H1 (cell line): ENCODE measurements at regions not wholly inside any gene's neighbourhood (a gene's known extent, or its start where the extent isn't known, plus 50 kb on each side); places are given as distances from the start of the nearest gene placed in this dataset.

ENCODE experiments used
- CTCF ChIA-PET: fragments of 300-600 bp; sonication (Branson Sonifier 250); formaldehyde crosslinking; loops from one replicate; lab custom pipeline; 2021; ENCODE audit not compliant: partially characterized antibody; lab: Charles Lee
- POLR2A ChIA-PET: fragments of 300-600 bp; sonication (Branson Sonifier 250); formaldehyde crosslinking; loops from one replicate; lab custom pipeline; 2021; ENCODE audit warnings: inconsistent platforms; ENCODE audit not compliant: partially characterized antibody; lab: Charles Lee
- DNase-seq, 2 experiments: peaks; one replicate each; pipeline versions ENCODE4 v3.0.0 to v3.0.0-alpha.2; 2010 to 2022; ENCODE audit warnings: low spot score in 2 of 2, low read depth in 1 of 2, mixed read lengths in 1 of 2
- FAIRE-seq: peaks from 2 replicates; lab custom pipeline; 2011; peaks lifted over from hg19 to GRCh38; lab: Jason Lieb, UNC
- H2AFZ ChIP-seq: 2 replicates; pipeline ENCODE4 v1.8.1; 2012; ENCODE audit warnings: low read length, inconsistent platforms
- H2AK5ac ChIP-seq: 2 replicates; pipeline ENCODE4 v1.6.1; 2013; ENCODE audit warnings: low read depth, low read length
- H2BK120ac ChIP-seq: replicated peaks from 2 replicates; pipeline ENCODE3; 2013; ENCODE audit warnings: low read depth, low read length, inconsistent platforms
- H2BK12ac ChIP-seq: 2 replicates; pipeline ENCODE4 v1.6.1; 2013; ENCODE audit warnings: low read depth, low read length
- H2BK15ac ChIP-seq: 2 replicates; pipeline ENCODE4 v1.6.1; 2013; ENCODE audit warnings: low read length
- H2BK20ac ChIP-seq: 2 replicates; pipeline ENCODE4 v1.6.1; 2013; ENCODE audit warnings: low read length
- H2BK5ac ChIP-seq: 2 replicates; pipeline ENCODE4 v1.6.1; 2013; ENCODE audit warnings: low read depth, low read length
- H3K14ac ChIP-seq: 2 replicates; pipeline ENCODE4 v1.6.1; 2013; ENCODE audit warnings: inconsistent platforms; ENCODE audit not compliant: insufficient read length
- H3K18ac ChIP-seq: 2 replicates; pipeline ENCODE4 v1.6.1; 2013; ENCODE audit warnings: low read length; ENCODE audit errors: extremely low read depth
- H3K23ac ChIP-seq: 2 replicates; pipeline ENCODE4 v1.6.1; 2013; ENCODE audit warnings: inconsistent platforms; ENCODE audit not compliant: insufficient read length
- H3K23me2 ChIP-seq: 2 replicates; pipeline ENCODE4 v1.6.1; 2013; ENCODE audit warnings: low read depth, low read length
- H3K27ac ChIP-seq: 2 replicates; pipeline ENCODE4 v1.6.1; 2011; ENCODE audit warnings: low read depth, low read length, inconsistent platforms
- H3K27me3 ChIP-seq, 4 experiments: replicated peaks in 1 of 4; 1 replicate in 1 of 4; 2 replicates in 3 of 4; pipeline versions ENCODE4 v1.6.1 to v1.8.1; 2011 to 2013; ENCODE audit warnings: low read length in 3 of 4, mild to moderate bottlenecking in 3 of 4, inconsistent platforms in 2 of 4, mixed read lengths in 2 of 4, moderate library complexity in 1 of 4; ENCODE audit not compliant: control insufficient read depth in 3 of 4, insufficient read depth in 3 of 4; ENCODE audit errors: extremely low read depth in 1 of 4
- H3K36me3 ChIP-seq, 4 experiments: 2 replicates each; pipeline versions ENCODE4 v1.6.1 to v1.8.1; 2011 to 2013; ENCODE audit warnings: mild to moderate bottlenecking in 4 of 4, low read length in 3 of 4, moderate library complexity in 2 of 4, control low read depth in 1 of 4, inconsistent platforms in 1 of 4; ENCODE audit not compliant: insufficient read depth in 4 of 4, control insufficient read depth in 2 of 4
- H3K4ac ChIP-seq: replicated peaks from 2 replicates; pipeline ENCODE3; 2013; ENCODE audit warnings: low read length, low read depth, mixed read lengths, inconsistent platforms; ENCODE audit not compliant: insufficient read length
- H3K4me1 ChIP-seq, 4 experiments: replicated peaks in 1 of 4; 1 replicate in 1 of 4; 2 replicates in 3 of 4; pipeline versions ENCODE4 v1.6.1 to v1.8.1; 2011 to 2013; ENCODE audit warnings: low read length in 3 of 4, inconsistent platforms in 2 of 4, mixed read lengths in 1 of 4; ENCODE audit not compliant: insufficient read depth in 4 of 4, control insufficient read depth in 3 of 4
- H3K4me2 ChIP-seq, 2 experiments: 2 replicates each; pipeline versions ENCODE4 v1.6.1 to v1.8.1; 2011 to 2013; ENCODE audit warnings: low read depth in 2 of 2, low read length in 2 of 2, control low read depth in 1 of 2, inconsistent platforms in 1 of 2, mild to moderate bottlenecking in 1 of 2; ENCODE audit not compliant: insufficient read depth in 1 of 2
- H3K4me3 ChIP-seq, 4 experiments: fragments of 200-600, 300-600 bp in 1 of 4; sonication (generic), shearing (Covaris generic), sonication (Bioruptor Twin) in 1 of 4; 2 replicates each; pipeline versions ENCODE4 v1.5.1 to v1.8.1; 2011 to 2016; ENCODE audit warnings: low read length in 4 of 4, low read depth in 3 of 4, control low read depth in 2 of 4, inconsistent platforms in 2 of 4, mild to moderate bottlenecking in 2 of 4, mixed read lengths in 1 of 4, moderate library complexity in 1 of 4; ENCODE audit not compliant: insufficient read depth in 2 of 4; ENCODE audit errors: extremely low read depth in 1 of 4
- H3K56ac ChIP-seq: replicated peaks from 2 replicates; pipeline ENCODE3; 2013; ENCODE audit warnings: low read depth, mild to moderate bottlenecking, mixed read lengths, low read length, inconsistent platforms; ENCODE audit not compliant: insufficient read length
- H3K79me1 ChIP-seq: 2 replicates; pipeline ENCODE4 v1.6.1; 2013; ENCODE audit warnings: low read depth, low read length, control low read depth
- H3K79me2 ChIP-seq, 2 experiments: 2 replicates each; pipeline versions ENCODE4 v1.6.1 to v1.8.1; 2012 to 2013; ENCODE audit warnings: low read length in 2 of 2, mild to moderate bottlenecking in 2 of 2, inconsistent platforms in 1 of 2; ENCODE audit not compliant: insufficient read depth in 2 of 2, control insufficient read depth in 1 of 2
- H3K9ac ChIP-seq, 4 experiments: replicated peaks in 1 of 4; 1 replicate in 1 of 4; 2 replicates in 3 of 4; pipeline versions ENCODE4 v1.6.1 to v1.8.1; 2011 to 2013; ENCODE audit warnings: low read depth in 3 of 4, low read length in 3 of 4, control low read depth in 2 of 4, mild to moderate bottlenecking in 2 of 4, moderate library complexity in 2 of 4, inconsistent platforms in 1 of 4; ENCODE audit errors: extremely low read depth in 1 of 4
- H3K9me3 ChIP-seq, 2 experiments: 2 replicates each; pipeline versions ENCODE4 v1.6.1 to v1.8.1; 2012 to 2013; ENCODE audit warnings: mild to moderate bottlenecking in 2 of 2, moderate library complexity in 2 of 2, control low read depth in 1 of 2, inconsistent platforms in 1 of 2, low read depth in 1 of 2, low read length in 1 of 2, mixed read lengths in 1 of 2; ENCODE audit not compliant: insufficient read depth in 2 of 2
- H4K20me1 ChIP-seq, 2 experiments: replicated peaks in 1 of 2; 2 replicates each; pipeline versions ENCODE3 to v1.8.1; 2011 to 2013; ENCODE audit warnings: inconsistent platforms in 2 of 2, low read length in 2 of 2, mild to moderate bottlenecking in 1 of 2; ENCODE audit not compliant: insufficient read depth in 2 of 2, control insufficient read depth in 1 of 2
- H4K5ac ChIP-seq: 2 replicates; pipeline ENCODE4 v1.6.1; 2013; ENCODE audit warnings: low read length, low read depth, mixed read lengths, inconsistent platforms; ENCODE audit not compliant: insufficient read length
- H4K8ac ChIP-seq: 2 replicates; pipeline ENCODE4 v1.8.0; 2013; ENCODE audit warnings: mild to moderate bottlenecking, moderate library complexity, low read length, inconsistent platforms; ENCODE audit not compliant: insufficient read depth; ENCODE audit errors: extremely low read depth
- H4K91ac ChIP-seq: replicated peaks from 2 replicates; pipeline ENCODE3; 2013; ENCODE audit warnings: low read length, mixed read lengths, inconsistent platforms; ENCODE audit not compliant: insufficient read length
- BACH1 ChIP-seq: IDR thresholded peaks from 2 replicates; pipeline ENCODE4 v1.6.1; 2012; ENCODE audit warnings: low read length, improper control_type of control experiment
- BCL11A ChIP-seq, 2 experiments: IDR thresholded peaks; one replicate each; pipeline ENCODE4 v1.6.1; 2011; ENCODE audit warnings: low read depth in 2 of 2, low read length in 2 of 2, mild to moderate bottlenecking in 2 of 2
- CBX5 ChIP-seq: fragments of 300-800, 300-1000 bp; sonication (generic); IDR thresholded peaks from 2 replicates; pipeline ENCODE4 v1.7.1; 2016; ENCODE audit warnings: antibody characterized with exemption, low read length, low read depth
- CREB1 ChIP-seq: IDR thresholded peaks from 2 replicates; pipeline ENCODE4 v1.6.1; 2012; ENCODE audit warnings: inconsistent platforms
- GABPA ChIP-seq: IDR thresholded peaks from 2 replicates; pipeline ENCODE4 v1.6.1; 2011; ENCODE audit warnings: mild to moderate bottlenecking, low read length, moderate library complexity, borderline replicate concordance; ENCODE audit not compliant: insufficient read depth
- KDM5A ChIP-seq: fragments of 200-600 bp; IDR thresholded peaks from 2 replicates; pipeline ENCODE4 v1.7.1; 2012; ENCODE audit warnings: mild to moderate bottlenecking, low read length, inconsistent platforms, mixed read lengths
- NANOG ChIP-seq: IDR thresholded peaks from 2 replicates; pipeline ENCODE4 v1.6.1; 2011; ENCODE audit warnings: low read length, low read depth, mild to moderate bottlenecking, inconsistent platforms; ENCODE audit not compliant: insufficient read depth, poor library complexity, severe bottlenecking
- RNF2 ChIP-seq: fragments of 200-900, 300-1000 bp; sonication (generic); IDR thresholded peaks from 2 replicates; pipeline ENCODE4 v1.7.1; 2016; ENCODE audit warnings: borderline replicate concordance, low read depth, mild to moderate bottlenecking, antibody characterized with exemption, low read length; ENCODE audit not compliant: poor library complexity, severe bottlenecking; ENCODE audit errors: missing control alignments
- RXRA ChIP-seq: IDR thresholded peaks from 2 replicates; pipeline ENCODE4 v1.6.1; 2011; ENCODE audit warnings: low read depth, mild to moderate bottlenecking, low read length, moderate library complexity; ENCODE audit not compliant: insufficient read depth
- SIN3A ChIP-seq, 2 experiments: IDR thresholded peaks in 1 of 2; conservative IDR thresholded peaks in 1 of 2; 2 replicates each; pipeline ENCODE4 v1.6.1; 2011 to 2012; ENCODE audit warnings: low read length in 2 of 2, improper control_type of control experiment in 1 of 2, low read depth in 1 of 2, mild to moderate bottlenecking in 1 of 2
- SIRT6 ChIP-seq: IDR thresholded peaks from one replicate; pipeline ENCODE4 v1.7.1; 2012; ENCODE audit warnings: low read length, inconsistent platforms
- TAF1 ChIP-seq: IDR thresholded peaks from 2 replicates; pipeline ENCODE4 v1.6.1; 2011; ENCODE audit warnings: mild to moderate bottlenecking, low read depth, low read length
- YY1 ChIP-seq: IDR thresholded peaks from 2 replicates; pipeline ENCODE4 v1.6.1; 2011; ENCODE audit warnings: low read depth, mild to moderate bottlenecking, low read length
- WGBS, 2 experiments: shearing (Covaris generic) in 1 of 2; methylation state at CpG; one replicate each; pipeline versions ENCODE4 v1.1.6 to v1.1.7; 2013 to 2015; ENCODE audit warnings: low lambda C conversion rate in 2 of 2, mixed read lengths in 2 of 2, inconsistent platforms in 1 of 2, low coverage in 1 of 2, missing lambda C conversion rate in 1 of 2; ENCODE audit not compliant: insufficient replicate concordance in 2 of 2, insufficient coverage in 1 of 2, insufficient read length in 1 of 2; ENCODE audit errors: extremely low coverage in 1 of 2, missing lambda C conversion rate in 1 of 2; 5-methylcytosine and 5-hydroxymethylcytosine counted together
- TF ChIP-seq, protein P1 (sequence below): IDR thresholded peaks from 2 replicates; pipeline ENCODE4 v1.6.1; 2011; ENCODE audit warnings: low read length, improper control_type of control experiment

DNA sequence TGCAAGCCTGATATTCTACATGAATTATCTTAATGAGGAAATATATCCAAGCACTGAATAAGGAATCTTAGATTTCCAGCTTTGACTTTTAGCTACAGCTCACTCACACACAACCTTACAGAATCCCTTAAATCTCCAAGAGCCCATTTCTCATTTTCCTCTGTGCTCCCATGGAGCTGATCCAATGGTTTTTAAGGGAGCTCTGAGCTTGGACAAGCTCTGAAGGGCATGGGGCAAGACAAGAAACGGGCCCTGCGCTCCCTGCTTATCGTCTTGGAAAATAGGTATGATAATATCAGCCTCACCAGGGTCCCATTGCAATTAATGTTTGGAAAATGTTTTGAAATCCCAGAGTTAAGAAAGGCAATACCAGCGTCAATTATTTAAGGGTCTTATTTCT lies 1021.7 kb downstream of the NR2F1-AS1 start:
- Histone ChIP-seq H3K9ac (no peak overlapping the region), H2AFZ (no peak overlapping the region), H3K4ac (no peak overlapping the region), H3K4me1 (peaks cover 0 to 2% (median 1%) of the 10 kb centered on the region in 4 experiments; a peak in 3 of 7 replicates), H2BK15ac (no peak overlapping the region), H3K4me2 (no peak overlapping the region), H3K18ac (no peak overlapping the region), H2BK5ac (no peak overlapping the region), H3K56ac (no peak overlapping the region), H2BK120ac (no peak overlapping the region), H4K5ac (no peak overlapping the region), H3K27ac (no peak overlapping the region), H3K79me2 (no peaks in the 10 kb centered on the region), H3K27me3 (no peaks in the 10 kb centered on the region), H3K9me3 (no peaks in the 10 kb centered on the region), H4K91ac (no peak overlapping the region), H3K36me3 (no peaks in the 10 kb centered on the region), H4K20me1 (no peaks in the 10 kb centered on the region), H2BK20ac (no peak overlapping the region), H3K14ac (no peak overlapping the region), H4K8ac (no peak overlapping the region), H2BK12ac (no peak overlapping the region), H3K79me1 (no peaks in the 10 kb centered on the region; the same call in 1 of the 2 replicates), H3K4me3 (no peak overlapping the region), H2AK5ac (no peak overlapping the region), H3K23ac (no peak overlapping the region), H3K23me2 (no peaks in the 10 kb centered on the region)
- 94% methylated on average over 4 of the region's 4 CpGs; no CpG with 5 or more reads in 1 of the 2 experiments for WGBS, 2 experiments
- FAIRE-seq (no peak), DNase-seq (no peak)
- POLR2A ChIA-PET, result no interaction called here
- CTCF ChIA-PET, result interaction anchor here (1.6 kb wide), 1 partner anchor 33 kb away, joined by 3 read pairs; no protein-coding TSS in a partner anchor
- no peak for TF ChIP-seq CBX5
- TF ChIP-seq TAF1, result no peak
- TF ChIP-seq SIN3A (conservative IDR thresholded peaks at IDR 0.05 in 1 of 2, IDR thresholded peaks at IDR 0.05 in 1 of 2; ENCODE audit: low read depth in 1 of 2, low read length in 2 of 2), result no peak
- no peak for TF ChIP-seq YY1
- TF ChIP-seq KDM5A, result no peak
- TF ChIP-seq GABPA, result no peak
- TF ChIP-seq NANOG, result no peak
- TF ChIP-seq BACH1, result no peak
- no peak for TF ChIP-seq RNF2
- TF ChIP-seq RXRA, result no peak
- TF ChIP-seq, protein P1, sequence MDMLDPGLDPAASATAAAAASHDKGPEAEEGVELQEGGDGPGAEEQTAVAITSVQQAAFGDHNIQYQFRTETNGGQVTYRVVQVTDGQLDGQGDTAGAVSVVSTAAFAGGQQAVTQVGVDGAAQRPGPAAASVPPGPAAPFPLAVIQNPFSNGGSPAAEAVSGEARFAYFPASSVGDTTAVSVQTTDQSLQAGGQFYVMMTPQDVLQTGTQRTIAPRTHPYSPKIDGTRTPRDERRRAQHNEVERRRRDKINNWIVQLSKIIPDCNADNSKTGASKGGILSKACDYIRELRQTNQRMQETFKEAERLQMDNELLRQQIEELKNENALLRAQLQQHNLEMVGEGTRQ, result no peak
- TF ChIP-seq SIRT6, result no peak
- no peak for TF ChIP-seq CREB1
- TF ChIP-seq BCL11A (IDR thresholded peaks at IDR 0.05; ENCODE audit: low read depth in 2 of 2, low read length in 2 of 2), result no peak
